MG63 (cell line): ENCODE measurements at regions not wholly inside any gene's neighbourhood (a gene's known extent, or its start where the extent isn't known, plus 50 kb on each side); places are given as distances from the start of the nearest gene placed in this dataset.

Experiments used
- DNase-seq: peaks from one replicate; pipeline ENCODE4 v3.0.0-alpha.2; 2020
- H3K27me3 ChIP-seq: fragments of 250-450 bp; sonication (Bioruptor Pico); 2 replicates; pipeline ENCODE4 v1.5.1; 2020; ENCODE audit warnings: mild to moderate bottlenecking, moderate library complexity
- H3K36me3 ChIP-seq: fragments of 250-450 bp; sonication (Bioruptor Pico); 2 replicates; pipeline ENCODE4 v1.5.1; 2020; ENCODE audit warnings: mild to moderate bottlenecking, moderate library complexity
- H3K4me3 ChIP-seq: fragments of 250-450 bp; sonication (Bioruptor Pico); 2 replicates; pipeline ENCODE4 v1.5.1; 2020; ENCODE audit warnings: mild to moderate bottlenecking, moderate library complexity
- H3K9me3 ChIP-seq: fragments of 250-450 bp; sonication (Bioruptor Pico); 2 replicates; pipeline ENCODE4 v1.5.1; 2020; ENCODE audit warnings: mild to moderate bottlenecking, moderate library complexity

DNA sequence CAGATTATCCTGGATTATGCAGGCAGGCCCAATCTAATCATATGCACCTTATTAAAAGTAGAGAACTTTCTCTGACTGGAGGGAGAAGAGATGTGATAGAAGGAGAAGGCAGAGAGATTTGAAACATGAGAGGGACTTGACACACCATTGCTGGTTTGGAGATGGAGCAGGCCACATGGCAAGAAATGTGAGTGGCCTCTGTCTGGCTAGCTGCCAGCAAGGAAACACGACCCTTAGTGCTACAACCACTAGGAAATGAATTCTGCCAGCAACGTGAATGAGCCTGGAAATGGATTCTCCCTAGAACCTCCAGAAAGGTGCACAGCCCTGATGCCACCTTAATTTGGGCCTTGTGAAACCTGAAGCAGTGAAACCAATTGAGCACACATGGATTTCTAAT, 79.5 kb upstream of the MBNL3 start:
- no peak overlapping the region for H3K4me3 ChIP-seq
- H3K9me3 ChIP-seq: no peaks in the 10 kb centered on the region
- H3K36me3 ChIP-seq: no peaks in the 10 kb centered on the region
- no peaks in the 10 kb centered on the region for H3K27me3 ChIP-seq
- no peak for DNase-seq

- no peaks in the 10 kb centered on the region for H3K27me3 ChIP-seq
- no peaks in the 10 kb centered on the region for H3K36me3 ChIP-seq
- no peak for DNase-seq
- no peak overlapping the region for H3K4me3 ChIP-seq
- no peaks in the 10 kb centered on the region for H3K9me3 ChIP-seq
Observed at GRCh38 chrX:132565273-132565672, 76.4 kb upstream of the MBNL3 start.

- Histone ChIP-seq H3K4me3 (no peak overlapping the region), H3K36me3 (no peaks in the 10 kb centered on the region), H3K9me3 (no peaks in the 10 kb centered on the region), H3K27me3 (no peaks in the 10 kb centered on the region)
- DNase-seq: peak; percentile 4
Observed at GRCh38 chrX:132563976-132564375, 75.1 kb upstream of the MBNL3 start.

- Histone ChIP-seq H3K27me3 (no peaks in the 10 kb centered on the region), H3K9me3 (no peaks in the 10 kb centered on the region), H3K36me3 (no peaks in the 10 kb centered on the region), H3K4me3 (no peak overlapping the region)
- DNase-seq: no peak
Observed at GRCh38 chrX:132561974-132562373, 73.1 kb upstream of the MBNL3 start.

DNA sequence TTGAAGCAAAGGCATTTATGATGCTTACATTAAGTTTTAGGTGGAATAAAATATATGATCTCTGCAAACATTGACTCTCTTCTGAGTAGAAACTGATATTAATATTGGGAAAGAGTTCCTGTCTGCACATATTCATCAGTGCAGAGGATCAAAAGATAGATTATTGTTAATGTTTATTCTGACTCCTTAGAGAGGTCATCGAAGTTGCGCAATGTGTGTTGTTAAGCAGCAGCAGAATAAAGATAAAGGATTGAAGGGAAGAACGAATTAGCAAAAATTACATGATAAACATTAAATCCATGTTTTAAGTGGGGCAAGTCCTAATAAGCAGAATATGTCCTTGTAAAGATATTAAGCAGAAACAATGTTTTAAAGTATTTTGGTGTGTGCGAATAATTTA, 72.6 kb upstream of the MBNL3 start:
- H3K4me3 ChIP-seq: no peak overlapping the region
- DNase-seq: no peak
- no peaks in the 10 kb centered on the region for H3K27me3 ChIP-seq
- no peaks in the 10 kb centered on the region for H3K9me3 ChIP-seq
- no peaks in the 10 kb centered on the region for H3K36me3 ChIP-seq

GRCh38 chrX:132559101-132559500, 70.3 kb upstream of the MBNL3 start:
- no peak for DNase-seq
- no peaks in the 10 kb centered on the region for H3K36me3 ChIP-seq
- H3K9me3 ChIP-seq: no peaks in the 10 kb centered on the region
- H3K4me3 ChIP-seq: no peak overlapping the region
- H3K27me3 ChIP-seq: no peaks in the 10 kb centered on the region

DNA sequence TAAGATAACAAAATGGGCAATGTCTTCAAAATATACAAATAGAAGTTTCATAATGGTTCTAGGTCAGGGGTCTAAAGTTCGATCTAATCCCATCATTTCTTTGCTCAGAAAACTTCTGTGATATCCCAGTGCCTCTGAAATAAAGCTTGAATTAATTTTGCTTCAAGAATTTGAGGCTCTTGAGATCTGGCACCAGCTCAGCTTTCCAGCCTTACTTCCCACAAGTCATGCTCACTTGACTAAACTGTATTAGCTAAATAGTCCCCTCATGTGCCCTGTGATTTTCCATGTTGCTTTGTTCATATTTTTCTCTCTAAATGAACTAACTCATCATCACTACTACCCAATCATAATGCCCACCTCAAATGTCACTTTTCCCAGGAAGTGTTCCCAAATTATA, 50.8 kb upstream of the MBNL3 start:
- DNase-seq: no peak
- no peak overlapping the region for H3K4me3 ChIP-seq
- no peaks in the 10 kb centered on the region for H3K9me3 ChIP-seq
- no peaks in the 10 kb centered on the region for H3K36me3 ChIP-seq
- no peaks in the 10 kb centered on the region for H3K27me3 ChIP-seq
